Gastrocnemius medialis (tissue), 4 donors: ENCODE measurements at regions not wholly inside any gene's neighbourhood (a gene's known extent, or its start where the extent isn't known, plus 50 kb on each side); places are given as distances from the start of the nearest gene placed in this dataset.

ENCODE experiments used
- POLR2A ChIP-seq, 2 donors: fragments of 450-650 bp; IDR thresholded peaks; one replicate each; pipeline ENCODE4 v1.6.1; 2017; ENCODE audit warnings: antibody characterized with exemption in 2 of 2, mild to moderate bottlenecking in 2 of 2, moderate library complexity in 2 of 2
- TF ChIP-seq, protein P1 (sequence below), 5 experiments: fragments of 450-650 bp in 3 of 5; fragments of 200-600 bp in 2 of 5; sonication (generic) in 2 of 5; IDR thresholded peaks in 4 of 5; conservative IDR thresholded peaks in 1 of 5; 1 replicate in 4 of 5; 2 replicates in 1 of 5; pipeline ENCODE4 v1.5.1; 2016 to 2019; ENCODE audit warnings: antibody characterized with exemption in 5 of 5, mild to moderate bottlenecking in 3 of 5, moderate library complexity in 3 of 5

DNA sequence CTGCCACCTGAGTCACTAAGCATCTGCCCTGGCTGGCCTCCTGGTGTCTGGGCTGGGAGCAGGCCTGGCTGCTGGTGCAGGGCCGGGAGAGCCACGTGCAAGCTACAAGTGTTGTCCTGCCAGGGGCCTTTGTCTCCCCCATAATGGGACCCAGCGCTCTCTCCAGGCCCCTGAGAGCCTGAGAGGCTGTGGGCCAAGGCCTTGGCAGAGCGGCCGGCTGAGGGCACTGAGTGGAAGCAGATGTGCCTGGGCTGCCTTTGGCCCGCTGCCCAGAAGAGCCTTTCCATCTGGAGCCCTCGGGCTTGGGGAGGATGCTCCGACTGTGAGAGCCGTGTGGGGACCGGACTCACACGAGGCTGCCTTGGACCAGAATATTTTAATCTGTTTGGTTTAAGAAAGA, 185.5 kb downstream of the RGS3 start:
- TF ChIP-seq, protein P1, sequence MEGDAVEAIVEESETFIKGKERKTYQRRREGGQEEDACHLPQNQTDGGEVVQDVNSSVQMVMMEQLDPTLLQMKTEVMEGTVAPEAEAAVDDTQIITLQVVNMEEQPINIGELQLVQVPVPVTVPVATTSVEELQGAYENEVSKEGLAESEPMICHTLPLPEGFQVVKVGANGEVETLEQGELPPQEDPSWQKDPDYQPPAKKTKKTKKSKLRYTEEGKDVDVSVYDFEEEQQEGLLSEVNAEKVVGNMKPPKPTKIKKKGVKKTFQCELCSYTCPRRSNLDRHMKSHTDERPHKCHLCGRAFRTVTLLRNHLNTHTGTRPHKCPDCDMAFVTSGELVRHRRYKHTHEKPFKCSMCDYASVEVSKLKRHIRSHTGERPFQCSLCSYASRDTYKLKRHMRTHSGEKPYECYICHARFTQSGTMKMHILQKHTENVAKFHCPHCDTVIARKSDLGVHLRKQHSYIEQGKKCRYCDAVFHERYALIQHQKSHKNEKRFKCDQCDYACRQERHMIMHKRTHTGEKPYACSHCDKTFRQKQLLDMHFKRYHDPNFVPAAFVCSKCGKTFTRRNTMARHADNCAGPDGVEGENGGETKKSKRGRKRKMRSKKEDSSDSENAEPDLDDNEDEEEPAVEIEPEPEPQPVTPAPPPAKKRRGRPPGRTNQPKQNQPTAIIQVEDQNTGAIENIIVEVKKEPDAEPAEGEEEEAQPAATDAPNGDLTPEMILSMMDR (IDR thresholded peaks at IDR 0.05 in 4 of 5, conservative IDR thresholded peaks at IDR 0.05 in 1 of 5) = no peak
- TF ChIP-seq POLR2A (IDR thresholded peaks at IDR 0.05) = no peak
